Large intestine (tissue), 3 donors: ENCODE measurements at regions not wholly inside any gene's neighbourhood (a gene's known extent, or its start where the extent isn't known, plus 50 kb on each side); places are given as distances from the start of the nearest gene placed in this dataset.
"Not testable (repeated sequence)": the region's sequence is repeated elsewhere in the genome, so short reads cannot be mapped to it uniquely, and the experiment has no call there.

Experiments used
- DNase-seq, 2 donors: peaks; one replicate each; pipeline versions ENCODE4 v3.0.0 to v3.0.0-alpha.2; 2013
- H3K27ac ChIP-seq: one replicate; pipeline ENCODE4 v1.5.1; 2013; ENCODE audit warnings: low read length
- H3K27me3 ChIP-seq: 2 replicates; pipeline ENCODE4 v1.6.1; 2013; ENCODE audit warnings: low read length; ENCODE audit not compliant: control insufficient read depth, insufficient read depth
- H3K36me3 ChIP-seq: 2 replicates; pipeline ENCODE4 v1.6.1; 2013; ENCODE audit warnings: low read length; ENCODE audit not compliant: control insufficient read depth, insufficient read depth
- H3K4me1 ChIP-seq: one replicate; pipeline ENCODE4 v1.6.1; 2013; ENCODE audit warnings: low read length; ENCODE audit not compliant: control insufficient read depth, insufficient read depth
- H3K4me3 ChIP-seq: one replicate; pipeline ENCODE4 v1.5.1; 2013; ENCODE audit warnings: low read length
- H3K9me3 ChIP-seq: one replicate; pipeline ENCODE4 v1.6.1; 2013; ENCODE audit warnings: mild to moderate bottlenecking, low read depth, low read length, moderate library complexity; ENCODE audit not compliant: control insufficient read depth
- WGBS: methylation state at CpG from one replicate; pipeline ENCODE4 v1.1.5; 2013; ENCODE audit warnings: low lambda C conversion rate; ENCODE audit not compliant: insufficient coverage; 5-methylcytosine and 5-hydroxymethylcytosine counted together

- Histone ChIP-seq H3K4me3 (no peak overlapping the region), H3K9me3 (no peaks in the 10 kb centered on the region), H3K27me3 (no peaks in the 10 kb centered on the region), H3K4me1 (no peaks in the 10 kb centered on the region), H3K36me3 (no peaks in the 10 kb centered on the region), H3K27ac (no peak overlapping the region)
- WGBS = 80% methylated on average over 1 of the region's 1 CpG
- no peak for DNase-seq
These were observed 1785.5 kb downstream of the EFNA5 start for GRCh38 chr5:105885266-105885665.

GRCh38 chr5:105882956-105883481, 1787.7 kb downstream of the EFNA5 start:
- WGBS = no CpG with 5 or more reads among the region's 4 CpGs
- H3K4me1 ChIP-seq = no peaks in the 10 kb centered on the region

GRCh38 chr5:105878402-105878801, 1792.3 kb downstream of the EFNA5 start:
- no peak overlapping the region for H3K27ac ChIP-seq
- DNase-seq = no peak
- H3K36me3 ChIP-seq = no peaks in the 10 kb centered on the region
- H3K9me3 ChIP-seq = no peaks in the 10 kb centered on the region
- H3K4me3 ChIP-seq = no peak overlapping the region
- no peaks in the 10 kb centered on the region for H3K27me3 ChIP-seq
- H3K4me1 ChIP-seq = no peaks in the 10 kb centered on the region
- WGBS = 60% methylated on average over 1 of the region's 1 CpG

More at GRCh38 chr5:105882956-105883481, 1787.7 kb downstream of the EFNA5 start:
- no peaks in the 10 kb centered on the region for H3K36me3 ChIP-seq
- DNase-seq = no peak
- no peaks in the 10 kb centered on the region for H3K9me3 ChIP-seq
- no peak overlapping the region for H3K4me3 ChIP-seq
- no peaks in the 10 kb centered on the region for H3K27me3 ChIP-seq
- no peak overlapping the region for H3K27ac ChIP-seq

GRCh38 chr5:105877592-105877991, 1793.1 kb downstream of the EFNA5 start:
- no peaks in the 10 kb centered on the region for H3K4me1 ChIP-seq
- H3K36me3 ChIP-seq = no peaks in the 10 kb centered on the region
- WGBS = 100% methylated on average over 1 of the region's 2 CpGs
- H3K9me3 ChIP-seq = no peaks in the 10 kb centered on the region
- H3K27me3 ChIP-seq = no peaks in the 10 kb centered on the region
- no peak overlapping the region for H3K4me3 ChIP-seq
- no peak overlapping the region for H3K27ac ChIP-seq
- no peak for DNase-seq

DNA sequence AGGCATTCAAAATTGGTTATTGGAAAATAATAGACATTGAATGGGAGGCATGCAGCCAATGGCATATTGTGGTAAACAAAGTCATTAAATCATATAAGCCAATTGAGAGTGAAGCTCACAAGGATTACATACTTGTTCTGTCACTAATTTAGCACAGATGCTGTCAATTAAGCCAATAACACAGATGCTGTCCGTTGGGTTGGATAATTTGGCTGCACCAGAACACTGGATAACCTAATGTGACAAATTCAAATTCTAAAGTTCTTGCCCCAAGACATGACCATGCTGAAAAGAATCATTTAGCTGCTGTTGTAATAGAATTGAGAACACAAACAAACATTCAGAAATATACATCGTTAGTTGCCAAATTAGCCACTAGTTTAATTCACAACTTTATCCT, 1796.4 kb downstream of the EFNA5 start:
- H3K36me3 ChIP-seq = no peaks in the 10 kb centered on the region
- H3K4me3 ChIP-seq = no peak overlapping the region
- no peaks in the 10 kb centered on the region for H3K4me1 ChIP-seq
- H3K9me3 ChIP-seq = no peaks in the 10 kb centered on the region
- no peak overlapping the region for H3K27ac ChIP-seq
- DNase-seq = no peak
- WGBS = 75% methylated on average over 1 of the region's 2 CpGs
- no peaks in the 10 kb centered on the region for H3K27me3 ChIP-seq

GRCh38 chr5:105872569-105873270, 1798.0 kb downstream of the EFNA5 start:
- DNase-seq = peak; percentile 31 to 32
- H3K4me1 ChIP-seq = no peaks in the 10 kb centered on the region
- H3K36me3 ChIP-seq = no peaks in the 10 kb centered on the region
- peak overlapping the region; percentile 33 for H3K4me3 ChIP-seq
- WGBS = 40% methylated on average over 2 of the region's 15 CpGs
- no peaks in the 10 kb centered on the region for H3K9me3 ChIP-seq
- no peaks in the 10 kb centered on the region for H3K27me3 ChIP-seq
- no peak overlapping the region for H3K27ac ChIP-seq

DNA sequence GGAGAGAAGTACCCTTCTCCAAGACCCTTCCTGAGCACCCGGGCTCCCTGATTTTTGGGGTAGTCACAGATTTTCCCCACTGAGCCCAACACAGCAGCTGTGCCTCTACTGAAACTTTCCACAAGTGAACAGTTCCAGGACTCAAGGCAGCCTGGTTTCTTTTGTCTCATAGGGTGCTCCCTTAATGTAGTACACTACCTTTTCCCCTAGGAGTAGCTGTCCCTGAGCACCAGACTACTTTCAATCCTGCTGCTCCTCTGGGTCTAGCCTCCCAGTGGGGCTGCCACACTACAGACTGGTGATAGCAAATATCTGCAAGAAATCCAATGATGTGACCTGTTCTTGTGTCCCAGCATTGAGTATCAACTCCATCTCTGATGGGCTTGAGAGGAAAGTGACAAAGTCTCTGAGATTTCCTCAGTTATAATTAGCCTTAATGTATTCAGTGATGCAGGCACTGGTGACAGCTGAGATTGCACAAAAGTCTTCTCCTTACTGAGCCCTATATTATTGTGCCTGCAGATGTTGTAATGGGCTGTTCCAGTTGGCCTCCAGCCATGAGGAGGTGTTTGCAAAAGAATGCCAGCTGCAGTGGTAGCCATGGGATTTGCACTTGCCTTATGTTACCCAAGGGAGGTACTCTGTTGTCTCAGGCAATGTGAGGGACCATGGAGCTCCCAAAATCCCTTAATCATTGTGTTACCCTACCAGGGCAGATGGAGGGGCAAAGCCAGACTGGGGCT, 1802.5 kb downstream of the EFNA5 start:
- Histone ChIP-seq H3K4me3 (no peak overlapping the region), H3K4me1 (no peaks in the 10 kb centered on the region), H3K27ac (no peak overlapping the region), H3K27me3 (no peaks in the 10 kb centered on the region), H3K9me3 (no peaks in the 10 kb centered on the region), H3K36me3 (no peaks in the 10 kb centered on the region)
- WGBS = no CpG with 5 or more reads among the region's 1 CpG
- no peak for DNase-seq

DNA sequence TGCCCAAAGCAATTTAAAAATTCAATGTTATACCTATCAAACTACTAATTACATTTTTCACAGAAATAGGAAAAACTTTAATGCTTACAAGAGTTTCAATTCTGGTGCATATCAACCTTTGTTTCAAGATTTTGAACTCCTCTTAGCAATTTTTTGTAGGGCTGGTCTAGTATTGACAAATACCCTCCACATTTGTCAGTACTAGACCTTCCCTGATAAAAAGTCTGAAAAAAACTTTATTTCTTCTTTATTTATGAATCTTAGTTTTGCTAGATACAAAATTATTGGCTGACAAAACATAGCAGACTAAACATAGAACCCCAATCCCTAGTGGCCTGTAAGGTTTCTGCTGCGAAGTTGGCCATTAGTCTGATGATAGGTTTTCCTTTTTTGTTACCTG, 1804.9 kb downstream of the EFNA5 start:
- no peaks in the 10 kb centered on the region for H3K9me3 ChIP-seq
- no CpG with 5 or more reads among the region's 1 CpG for WGBS
- H3K27ac ChIP-seq = no peak overlapping the region
- no peaks in the 10 kb centered on the region for H3K27me3 ChIP-seq
- no peaks in the 10 kb centered on the region for H3K4me1 ChIP-seq
- no peak for DNase-seq
- H3K36me3 ChIP-seq = no peaks in the 10 kb centered on the region
- H3K4me3 ChIP-seq = no peak overlapping the region

DNA sequence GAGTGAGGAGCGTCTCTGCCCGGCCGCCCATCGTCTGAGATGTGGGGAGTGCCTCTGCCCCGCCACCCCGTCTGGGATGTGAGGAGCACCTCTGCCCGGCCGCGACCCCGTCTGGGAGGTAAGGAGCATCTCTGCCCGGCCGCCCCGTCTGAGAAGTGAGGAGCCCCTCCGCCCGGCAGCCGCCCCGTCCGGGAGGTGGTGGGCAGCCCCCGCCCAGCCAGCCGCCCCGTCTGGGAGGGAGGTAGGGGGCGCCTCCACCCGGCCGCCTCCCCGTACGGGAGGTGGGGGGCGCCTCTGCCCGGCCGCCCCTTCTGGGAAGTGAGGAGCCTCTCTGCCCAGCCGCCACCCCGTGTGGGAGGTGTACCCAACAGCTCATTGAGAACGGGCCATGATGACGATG, 1811.4 kb downstream of the EFNA5 start:
- not testable (repeated sequence) for H3K27me3 ChIP-seq, H3K9me3 ChIP-seq, H3K4me3 ChIP-seq, H3K4me1 ChIP-seq, H3K36me3 ChIP-seq, DNase-seq, H3K27ac ChIP-seq
- no CpG with 5 or more reads among the region's 33 CpGs for WGBS

GRCh38 chr5:105849701-105850100, 1821.0 kb downstream of the EFNA5 start:
- WGBS = 100% methylated on average over 1 of the region's 1 CpG
- no peaks in the 10 kb centered on the region for H3K9me3 ChIP-seq
- H3K27me3 ChIP-seq = no peaks in the 10 kb centered on the region
- H3K4me1 ChIP-seq = no peaks in the 10 kb centered on the region
- no peak overlapping the region for H3K27ac ChIP-seq
- H3K36me3 ChIP-seq = no peaks in the 10 kb centered on the region
- H3K4me3 ChIP-seq = no peak overlapping the region
- no peak for DNase-seq
